ENCODE measurements at regions not wholly inside any gene's neighbourhood (a gene's known extent, or its start where the extent isn't known, plus 50 kb on each side); places are given as distances from the start of the nearest gene placed in this dataset.

DNA sequence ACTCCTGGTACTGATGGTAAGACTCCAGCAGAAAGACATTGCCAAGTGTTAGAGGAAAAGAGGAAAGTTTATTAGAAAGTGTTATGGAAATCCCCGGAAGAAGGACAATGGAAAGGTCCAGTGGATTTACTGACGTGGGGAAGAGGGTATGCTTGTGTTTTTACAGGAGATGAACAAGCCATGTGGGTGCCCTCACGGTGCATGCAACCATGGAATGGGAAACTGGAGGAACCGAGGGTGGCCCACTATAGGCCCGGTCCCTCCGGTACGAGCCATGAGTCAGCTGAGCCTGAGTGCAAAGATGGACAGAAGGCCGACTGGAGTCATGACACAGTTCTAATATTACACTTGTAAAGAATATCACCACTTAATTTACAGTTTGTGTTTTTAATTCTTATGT, 123.3 kb upstream of the ZCCHC13 start:
- no peak for DNase-seq
- H3K27ac ChIP-seq (ENCODE audit: low read depth in 1 of 2, low read length in 2 of 2): no peak overlapping the region
- TF ChIP-seq, protein P1, sequence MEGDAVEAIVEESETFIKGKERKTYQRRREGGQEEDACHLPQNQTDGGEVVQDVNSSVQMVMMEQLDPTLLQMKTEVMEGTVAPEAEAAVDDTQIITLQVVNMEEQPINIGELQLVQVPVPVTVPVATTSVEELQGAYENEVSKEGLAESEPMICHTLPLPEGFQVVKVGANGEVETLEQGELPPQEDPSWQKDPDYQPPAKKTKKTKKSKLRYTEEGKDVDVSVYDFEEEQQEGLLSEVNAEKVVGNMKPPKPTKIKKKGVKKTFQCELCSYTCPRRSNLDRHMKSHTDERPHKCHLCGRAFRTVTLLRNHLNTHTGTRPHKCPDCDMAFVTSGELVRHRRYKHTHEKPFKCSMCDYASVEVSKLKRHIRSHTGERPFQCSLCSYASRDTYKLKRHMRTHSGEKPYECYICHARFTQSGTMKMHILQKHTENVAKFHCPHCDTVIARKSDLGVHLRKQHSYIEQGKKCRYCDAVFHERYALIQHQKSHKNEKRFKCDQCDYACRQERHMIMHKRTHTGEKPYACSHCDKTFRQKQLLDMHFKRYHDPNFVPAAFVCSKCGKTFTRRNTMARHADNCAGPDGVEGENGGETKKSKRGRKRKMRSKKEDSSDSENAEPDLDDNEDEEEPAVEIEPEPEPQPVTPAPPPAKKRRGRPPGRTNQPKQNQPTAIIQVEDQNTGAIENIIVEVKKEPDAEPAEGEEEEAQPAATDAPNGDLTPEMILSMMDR (IDR thresholded peaks at IDR 0.05): no peak
- peaks cover 1% of the 10 kb centered on the region for H3K36me3 Mint-ChIP-seq (ENCODE audit: low read depth)
- no peaks in the 10 kb centered on the region for H3K9me3 Mint-ChIP-seq
- no peak for ATAC-seq (ENCODE audit: poor library complexity)
- no peaks in the 10 kb centered on the region for H3K9me3 ChIP-seq (ENCODE audit: control insufficient read depth in 1 of 2, insufficient read depth in 1 of 2, low read length in 2 of 2)
- intact Hi-C loops (cut with DNase I, micrococcal nuclease): no loop called here
- H3K4me3 ChIP-seq (ENCODE audit: low read length): no peak overlapping the region
- H3K36me3 ChIP-seq (ENCODE audit: insufficient read depth, low read length): no peaks in the 10 kb centered on the region
- ChIA-PET POLR2A (no interaction called here), CTCF (no interaction called here)
- H3K27me3 Mint-ChIP-seq: no peaks in the 10 kb centered on the region
- H3K4me1 ChIP-seq (ENCODE audit: insufficient read depth, low read length): no peaks in the 10 kb centered on the region
- H3K27ac Mint-ChIP-seq: no peak overlapping the region
- no peaks in the 10 kb centered on the region for H3K4me1 Mint-ChIP-seq (ENCODE audit: low read depth)
- no peaks in the 10 kb centered on the region for H3K27me3 ChIP-seq (ENCODE audit: control insufficient read depth in 1 of 2, insufficient read depth in 2 of 2, low read length in 2 of 2)
- no peak overlapping the region for H3K4me3 Mint-ChIP-seq

- intact Hi-C loops (cut with DNase I, micrococcal nuclease): no loop called here
- Mint-ChIP-seq H3K27ac (no peak overlapping the region), H3K4me3 (no peak overlapping the region), H3K9me3 (no peaks in the 10 kb centered on the region), H3K27me3 (no peaks in the 10 kb centered on the region), H3K36me3 (ENCODE audit: low read depth) (peaks cover 7% of the 10 kb centered on the region), H3K4me1 (ENCODE audit: low read depth) (no peaks in the 10 kb centered on the region)
- DNase-seq (no peak), ATAC-seq (ENCODE audit: poor library complexity) (no peak)
- H3K27me3 ChIP-seq (ENCODE audit: control insufficient read depth in 1 of 2, insufficient read depth in 2 of 2, low read length in 2 of 2): no peaks in the 10 kb centered on the region
- no peak overlapping the region for H3K4me3 ChIP-seq (ENCODE audit: low read length)
- ChIA-PET CTCF (no interaction called here), POLR2A (no interaction called here)
- no peak overlapping the region for H3K27ac ChIP-seq (ENCODE audit: low read depth in 1 of 2, low read length in 2 of 2)
- no peaks in the 10 kb centered on the region for H3K4me1 ChIP-seq (ENCODE audit: insufficient read depth, low read length)
- TF ChIP-seq, protein P1 (IDR thresholded peaks at IDR 0.05): no peak
- H3K36me3 ChIP-seq (ENCODE audit: insufficient read depth, low read length): no peaks in the 10 kb centered on the region
- no peaks in the 10 kb centered on the region for H3K9me3 ChIP-seq (ENCODE audit: control insufficient read depth in 1 of 2, insufficient read depth in 1 of 2, low read length in 2 of 2)
Observed at GRCh38 chrX:74179990-74180389, 124.0 kb upstream of the ZCCHC13 start.

DNA sequence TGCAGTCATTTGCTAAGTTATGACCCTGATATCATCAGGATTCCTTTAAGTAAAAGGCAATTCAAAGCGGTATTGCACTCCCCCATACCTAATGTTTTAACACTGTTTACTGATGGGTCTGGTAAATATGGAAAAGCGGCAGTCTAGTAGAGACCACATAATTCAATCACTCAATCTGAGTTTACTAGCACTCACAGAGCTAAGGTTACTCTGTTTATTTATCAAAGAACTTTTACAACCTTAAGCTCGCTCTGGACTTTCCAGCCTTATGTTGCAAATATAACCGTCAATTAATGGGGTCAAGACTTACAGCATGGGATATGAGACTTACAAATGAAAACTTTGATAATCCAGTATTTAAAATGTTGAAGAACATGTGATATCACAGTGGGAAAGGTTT, 124.5 kb upstream of the ZCCHC13 start:
- POLR2A ChIA-PET: no interaction called here
- Mint-ChIP-seq H3K9me3 (no peaks in the 10 kb centered on the region), H3K4me1 (ENCODE audit: low read depth) (no peaks in the 10 kb centered on the region)

More for the DNA sequence above, 124.5 kb upstream of the ZCCHC13 start:
- ATAC-seq (ENCODE audit: poor library complexity): no peak
- Mint-ChIP-seq H3K4me3 (no peak overlapping the region), H3K27ac (no peak overlapping the region), H3K27me3 (no peaks in the 10 kb centered on the region), H3K36me3 (ENCODE audit: low read depth) (peaks cover 9% of the 10 kb centered on the region)
- Histone ChIP-seq H3K27ac (ENCODE audit: low read depth in 1 of 2, low read length in 2 of 2) (no peak overlapping the region), H3K27me3 (ENCODE audit: control insufficient read depth in 1 of 2, insufficient read depth in 2 of 2, low read length in 2 of 2) (no peaks in the 10 kb centered on the region), H3K4me1 (ENCODE audit: insufficient read depth, low read length) (no peaks in the 10 kb centered on the region), H3K36me3 (ENCODE audit: insufficient read depth, low read length) (no peaks in the 10 kb centered on the region), H3K4me3 (ENCODE audit: low read length) (no peak overlapping the region), H3K9me3 (ENCODE audit: control insufficient read depth in 1 of 2, insufficient read depth in 1 of 2, low read length in 2 of 2) (no peaks in the 10 kb centered on the region)
- no peak for DNase-seq
- TF ChIP-seq, protein P1 (IDR thresholded peaks at IDR 0.05): no peak
- intact Hi-C loops (cut with DNase I, micrococcal nuclease): no loop called here
- CTCF ChIA-PET: no interaction called here
